Activated CD8-positive, alpha-beta T cell treated with anti-CD3 and anti-CD28 coated beads for 36 hours (primary cell): ENCODE measurements at regions not wholly inside any gene's neighbourhood (a gene's known extent, or its start where the extent isn't known, plus 50 kb on each side); places are given as distances from the start of the nearest gene placed in this dataset.

Experiments
- ATAC-seq: fragments of 200-7000 bp; cut with Tn5 transposase; one replicate; pipeline ENCODE4 v1.10.0; 2021; ENCODE audit warnings: mild to moderate bottlenecking, moderate library complexity
- CTCF ChIA-PET: fragments of 350-600 bp; sonication (Branson Sonifier 250); formaldehyde crosslinking; loops from one replicate; lab custom pipeline; 2021; ENCODE audit warnings: antibody characterized with exemption; lab: Charles Lee
- POLR2A ChIA-PET: fragments of 350-600 bp; sonication (Branson Sonifier 250); formaldehyde crosslinking; loops from one replicate; lab custom pipeline; 2021; ENCODE audit warnings: antibody characterized with exemption; lab: Charles Lee
- DNase-seq: peaks from one replicate; pipeline ENCODE4 v3.0.0-alpha.2; 2020
- H3K27ac Mint-ChIP-seq: one replicate; pipeline ENCODE4 v1.8.0; 2021; ENCODE audit warnings: mild to moderate bottlenecking, mixed read lengths
- H3K27me3 Mint-ChIP-seq: one replicate; pipeline ENCODE4 v1.8.0; 2021; ENCODE audit warnings: mixed read lengths
- H3K36me3 Mint-ChIP-seq: one replicate; pipeline ENCODE4 v1.8.0; 2021; ENCODE audit warnings: low read depth, mixed read lengths
- H3K4me1 Mint-ChIP-seq: one replicate; pipeline ENCODE4 v1.8.0; 2021; ENCODE audit warnings: low read depth, mixed read lengths
- H3K4me3 Mint-ChIP-seq: one replicate; pipeline ENCODE4 v1.8.0; 2021; ENCODE audit warnings: mild to moderate bottlenecking, moderate library complexity, mixed read lengths
- H3K9me3 Mint-ChIP-seq: one replicate; pipeline ENCODE4 v1.8.0; 2021; ENCODE audit warnings: mixed read lengths
- intact Hi-C: fragments of 100-400 bp; cut with micrococcal nuclease; formaldehyde crosslinking; loops from one replicate; pipeline ENCODE4 v1.10.0; 2022
- TF ChIP-seq, protein P1 (sequence below): fragments of 200-600 bp; IDR thresholded peaks from one replicate; pipeline ENCODE4 v1.8.0; 2022; ENCODE audit warnings: antibody characterized with exemption, mild to moderate bottlenecking

- DNase-seq (peak; percentile 52), ATAC-seq (peak; percentile 82)
- TF ChIP-seq, protein P1, sequence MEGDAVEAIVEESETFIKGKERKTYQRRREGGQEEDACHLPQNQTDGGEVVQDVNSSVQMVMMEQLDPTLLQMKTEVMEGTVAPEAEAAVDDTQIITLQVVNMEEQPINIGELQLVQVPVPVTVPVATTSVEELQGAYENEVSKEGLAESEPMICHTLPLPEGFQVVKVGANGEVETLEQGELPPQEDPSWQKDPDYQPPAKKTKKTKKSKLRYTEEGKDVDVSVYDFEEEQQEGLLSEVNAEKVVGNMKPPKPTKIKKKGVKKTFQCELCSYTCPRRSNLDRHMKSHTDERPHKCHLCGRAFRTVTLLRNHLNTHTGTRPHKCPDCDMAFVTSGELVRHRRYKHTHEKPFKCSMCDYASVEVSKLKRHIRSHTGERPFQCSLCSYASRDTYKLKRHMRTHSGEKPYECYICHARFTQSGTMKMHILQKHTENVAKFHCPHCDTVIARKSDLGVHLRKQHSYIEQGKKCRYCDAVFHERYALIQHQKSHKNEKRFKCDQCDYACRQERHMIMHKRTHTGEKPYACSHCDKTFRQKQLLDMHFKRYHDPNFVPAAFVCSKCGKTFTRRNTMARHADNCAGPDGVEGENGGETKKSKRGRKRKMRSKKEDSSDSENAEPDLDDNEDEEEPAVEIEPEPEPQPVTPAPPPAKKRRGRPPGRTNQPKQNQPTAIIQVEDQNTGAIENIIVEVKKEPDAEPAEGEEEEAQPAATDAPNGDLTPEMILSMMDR = no peak
- intact Hi-C loops = no loop called here
- Mint-ChIP-seq H3K4me1 (peaks cover 7% of the 10 kb centered on the region), H3K4me3 (no peak overlapping the region), H3K9me3 (no peaks in the 10 kb centered on the region), H3K27ac (no peak overlapping the region), H3K36me3 (no peaks in the 10 kb centered on the region), H3K27me3 (no peaks in the 10 kb centered on the region)
- ChIA-PET CTCF (no interaction called here), POLR2A (interaction anchor here (0.6 kb wide), 1 partner anchor 125 kb away, joined by 3 read pairs; no protein-coding TSS in a partner anchor)
Measured at GRCh38 chr10:129161150-129161549, 305.9 kb upstream of the MGMT start.

- no peaks in the 10 kb centered on the region for H3K36me3 Mint-ChIP-seq
- no peak for DNase-seq
- H3K27me3 Mint-ChIP-seq = no peaks in the 10 kb centered on the region
- ChIA-PET CTCF (no interaction called here), POLR2A (no interaction called here)
- no peak overlapping the region for H3K27ac Mint-ChIP-seq
- no peak overlapping the region for H3K4me3 Mint-ChIP-seq
- H3K4me1 Mint-ChIP-seq = peaks cover 7% of the 10 kb centered on the region
- no peak for ATAC-seq
- TF ChIP-seq, protein P1 = no peak
- no peaks in the 10 kb centered on the region for H3K9me3 Mint-ChIP-seq
- intact Hi-C loops = no loop called here
Measured at GRCh38 chr10:129163531-129163930, 303.5 kb upstream of the MGMT start.

GRCh38 chr10:129165076-129165720, 301.8 kb upstream of the MGMT start:
- ATAC-seq = no peak
- TF ChIP-seq, protein P1 = no peak
- H3K4me1 Mint-ChIP-seq = peaks cover 7% of the 10 kb centered on the region
- POLR2A ChIA-PET = no interaction called here
- H3K4me3 Mint-ChIP-seq = no peak overlapping the region
- H3K27ac Mint-ChIP-seq = no peak overlapping the region
- no peak for DNase-seq
- CTCF ChIA-PET = no interaction called here
- H3K36me3 Mint-ChIP-seq = no peaks in the 10 kb centered on the region
- H3K27me3 Mint-ChIP-seq = no peaks in the 10 kb centered on the region
- H3K9me3 Mint-ChIP-seq = no peaks in the 10 kb centered on the region
- intact Hi-C loops = no loop called here

DNA sequence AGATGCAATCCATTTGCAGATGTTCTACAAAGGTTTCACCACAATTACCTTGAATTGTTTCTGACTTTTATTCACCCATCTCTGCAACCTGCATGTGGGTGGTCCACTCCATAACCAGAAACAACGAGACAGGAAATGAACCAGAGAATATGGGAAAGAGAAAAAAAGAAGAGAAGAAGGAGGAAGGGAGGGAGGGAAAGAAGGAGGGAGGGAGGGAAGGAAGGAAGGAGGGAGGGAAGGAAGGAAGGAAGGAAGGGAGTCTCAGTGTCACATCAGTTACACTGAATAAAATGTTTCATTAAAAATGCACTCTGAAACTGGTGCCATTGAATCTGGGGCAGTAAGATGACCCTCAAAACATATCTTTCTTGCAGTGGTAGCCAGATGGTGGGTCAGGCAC, 301.3 kb upstream of the MGMT start:
- H3K27me3 Mint-ChIP-seq = no peaks in the 10 kb centered on the region
- H3K36me3 Mint-ChIP-seq = no peaks in the 10 kb centered on the region
- peaks cover 7% of the 10 kb centered on the region for H3K4me1 Mint-ChIP-seq
- DNase-seq (no peak), ATAC-seq (no peak)
- intact Hi-C loops = no loop called here
- H3K4me3 Mint-ChIP-seq = no peak overlapping the region
- CTCF ChIA-PET = no interaction called here
- POLR2A ChIA-PET = no interaction called here
- no peak overlapping the region for H3K27ac Mint-ChIP-seq
- TF ChIP-seq, protein P1 = no peak
- H3K9me3 Mint-ChIP-seq = no peaks in the 10 kb centered on the region

- POLR2A ChIA-PET = no interaction called here
- DNase-seq (no peak), ATAC-seq (no peak)
- TF ChIP-seq, protein P1 = no peak
- CTCF ChIA-PET = no interaction called here
- H3K27me3 Mint-ChIP-seq = no peaks in the 10 kb centered on the region
- intact Hi-C loops = no loop called here
- H3K27ac Mint-ChIP-seq = no peak overlapping the region
- H3K9me3 Mint-ChIP-seq = no peaks in the 10 kb centered on the region
- no peaks in the 10 kb centered on the region for H3K36me3 Mint-ChIP-seq
- no peak overlapping the region for H3K4me3 Mint-ChIP-seq
- no peaks in the 10 kb centered on the region for H3K4me1 Mint-ChIP-seq
Measured at GRCh38 chr10:129168660-129169059, 298.4 kb upstream of the MGMT start.
